NOMO-1 (cell line): ENCODE measurements at regions not wholly inside any gene's neighbourhood (a gene's known extent, or its start where the extent isn't known, plus 50 kb on each side); places are given as distances from the start of the nearest gene placed in this dataset.

Experiments used
- DNase-seq, 2 experiments: peaks; one replicate each; lab custom pipeline; 2025; ENCODE audit not compliant: unreplicated experiment in 2 of 2; lab: John Stamatoyannopoulos, UW

DNA sequence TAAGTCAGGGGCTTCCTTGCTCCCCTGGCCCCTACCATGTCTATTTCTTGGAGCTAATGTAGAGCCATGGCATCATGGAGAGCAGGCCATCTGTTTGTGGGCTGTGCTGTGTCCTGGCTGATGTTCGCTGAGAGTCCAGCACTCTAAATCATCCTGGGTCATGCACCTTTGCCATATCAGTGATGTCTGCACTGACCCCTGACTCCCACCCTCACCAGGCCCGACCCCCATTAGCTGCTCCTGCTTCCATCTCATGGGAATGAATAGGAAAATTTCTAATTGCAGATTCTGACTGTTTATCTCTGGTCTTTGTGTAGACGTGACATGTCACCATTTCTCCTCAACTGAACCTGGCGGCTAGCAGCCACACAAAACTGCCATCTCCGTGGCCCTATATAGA lies 236.9 kb downstream of the NSG2 start:
- DNase-seq, result no peak

DNA sequence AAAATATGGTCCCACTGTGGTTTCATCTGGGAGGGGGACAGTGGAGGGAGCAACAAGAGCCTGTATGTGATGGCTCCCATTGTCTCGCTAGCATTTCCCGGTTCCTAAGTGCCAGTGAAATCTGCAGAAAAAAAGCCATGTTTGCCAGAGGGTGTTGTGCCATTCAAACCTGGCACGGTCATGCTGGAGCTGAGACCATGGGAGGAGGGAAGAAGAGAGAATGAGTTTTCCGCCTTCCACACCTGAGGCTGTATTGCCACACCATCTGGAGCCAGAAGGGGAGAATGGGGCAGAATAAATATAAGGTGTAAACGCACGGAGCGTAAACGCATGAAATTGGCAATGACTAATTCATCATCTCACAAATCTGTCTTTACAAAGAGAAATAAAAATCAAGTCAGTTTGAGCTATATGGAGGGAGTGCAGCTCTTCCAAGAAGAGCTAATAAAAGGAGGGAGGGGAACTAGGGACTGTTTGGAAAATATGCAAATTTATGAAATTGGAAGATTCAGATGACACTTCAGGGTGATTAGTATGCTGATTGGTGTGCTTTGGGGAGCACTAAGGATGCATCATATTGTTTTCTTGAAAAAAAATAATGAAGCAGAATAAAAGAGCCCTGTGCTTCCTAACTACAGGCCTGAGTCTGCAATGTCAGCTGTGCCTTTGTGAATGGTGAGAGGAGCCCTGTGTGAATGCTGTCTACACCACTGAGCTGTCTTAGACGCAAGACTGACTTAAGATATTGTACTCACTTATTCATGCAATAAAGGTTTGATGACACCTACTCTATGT lies 237.9 kb downstream of the NSG2 start:
- no peak for DNase-seq

DNA sequence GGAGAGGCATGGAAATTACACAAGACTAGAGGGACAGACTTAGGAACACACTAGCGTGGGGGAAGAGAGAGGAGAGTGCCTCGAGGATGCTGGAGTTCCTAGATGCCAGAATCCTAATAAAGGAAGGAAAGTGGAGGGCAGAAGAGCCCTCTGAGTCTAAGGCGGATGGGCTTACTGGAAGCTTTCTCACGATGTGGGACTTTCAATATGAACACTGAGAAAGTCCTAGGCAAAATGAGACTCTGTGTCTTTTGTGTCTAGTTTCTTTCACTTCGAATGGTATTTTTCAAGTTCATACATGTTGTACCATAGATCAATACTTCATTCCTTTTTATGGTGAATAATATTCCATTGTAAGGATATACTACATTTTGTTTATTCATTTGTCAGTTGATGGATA lies 239.4 kb downstream of the NSG2 start:
- DNase-seq, result no peak

DNA sequence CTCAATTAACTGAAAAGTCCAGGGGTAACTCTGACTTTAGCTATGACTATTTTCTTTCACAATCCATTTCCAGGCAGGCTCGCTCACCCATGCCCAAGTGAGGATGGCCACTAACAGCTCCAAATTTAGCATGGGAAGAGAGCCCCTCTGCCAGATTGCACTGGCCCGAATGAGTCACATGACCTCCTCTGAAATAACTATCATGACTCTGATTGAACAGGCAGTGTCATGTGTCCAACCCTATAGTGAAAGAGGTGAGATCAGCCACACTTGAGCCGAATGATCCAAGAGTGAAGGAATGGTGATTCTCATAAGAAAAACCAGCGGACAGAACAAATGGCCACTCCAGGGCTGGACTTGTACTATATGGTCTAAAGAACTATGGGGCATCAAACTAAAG lies 242.3 kb downstream of the NSG2 start:
- no peak for DNase-seq

DNA sequence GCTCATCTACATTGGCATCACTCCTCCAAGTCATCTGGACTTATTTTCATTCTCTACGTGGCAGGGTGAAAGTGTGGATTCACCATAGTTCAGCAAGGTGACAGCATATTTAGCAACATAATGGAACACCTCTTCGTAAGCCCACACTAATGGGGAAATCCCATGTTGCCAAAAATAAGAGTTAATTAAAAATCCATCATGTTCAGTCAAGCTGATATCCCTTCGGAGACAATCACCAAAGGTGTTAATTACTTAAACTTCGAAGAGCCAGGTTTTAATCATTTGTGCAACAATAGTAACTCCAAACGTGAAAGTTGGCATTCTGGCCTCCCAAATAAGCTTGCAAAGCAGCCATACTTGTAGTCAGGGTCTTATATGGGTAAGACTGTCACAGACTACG lies 242.9 kb downstream of the NSG2 start:
- DNase-seq, result no peak

DNA sequence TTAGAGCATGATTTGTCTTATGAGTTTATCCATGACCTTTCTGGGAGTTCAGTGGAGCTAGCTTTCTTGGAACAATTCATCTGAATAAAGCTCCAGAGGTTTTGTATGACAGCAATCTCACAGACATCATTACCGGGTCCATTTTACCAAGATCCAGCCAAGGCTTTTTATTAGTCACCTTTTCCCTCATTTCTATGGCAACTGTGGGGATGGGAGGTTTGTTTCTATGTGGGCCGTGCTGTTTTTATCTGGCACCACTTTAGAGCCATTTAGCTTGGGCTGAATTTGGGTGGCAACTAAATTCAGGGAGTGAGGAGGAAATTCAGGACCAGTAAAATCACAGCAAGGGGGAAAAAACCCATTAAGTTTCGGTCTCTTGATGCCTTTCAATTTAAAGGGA lies 245.7 kb downstream of the NSG2 start:
- no peak for DNase-seq

DNA sequence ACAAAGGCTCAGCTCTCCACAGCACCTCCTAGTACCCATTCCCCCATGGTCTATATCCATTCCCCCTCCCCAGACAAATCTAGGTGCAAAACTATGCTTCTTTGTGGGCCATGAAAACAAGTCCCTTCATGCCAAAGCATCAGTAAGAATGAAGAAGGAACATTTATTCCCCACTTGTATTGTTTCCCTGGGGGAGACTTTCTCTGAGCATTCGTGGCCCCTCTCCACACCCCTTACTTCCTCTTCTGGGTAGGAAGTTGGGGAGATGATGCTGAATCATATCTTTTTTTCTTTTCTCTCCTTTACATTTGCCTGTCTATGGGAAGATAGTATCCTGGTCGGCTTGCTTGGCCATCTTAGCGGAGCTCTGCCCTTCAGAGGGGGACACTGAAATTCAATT lies 246.8 kb downstream of the NSG2 start:
- no peak for DNase-seq

DNA sequence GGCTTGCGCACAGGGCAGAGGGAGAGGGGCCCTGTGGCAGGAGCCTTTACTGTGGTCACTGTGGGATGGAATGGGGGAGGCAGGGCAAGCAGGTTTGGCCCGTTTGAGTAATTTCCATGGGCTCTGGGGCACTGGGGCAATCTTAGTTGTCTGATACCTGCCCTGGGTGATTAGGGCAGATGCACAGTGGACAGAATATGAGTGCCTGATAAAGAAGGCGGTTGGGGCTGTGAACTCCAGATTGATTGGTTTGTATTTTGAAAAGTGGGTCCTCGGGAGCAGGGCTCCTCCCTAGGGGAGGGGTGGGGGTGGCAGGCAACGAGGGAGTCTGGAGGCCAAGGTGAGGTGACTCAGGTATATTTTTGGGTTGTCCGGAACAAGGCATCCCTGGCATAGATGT lies 247.5 kb downstream of the NSG2 start:
- no peak for DNase-seq

DNA sequence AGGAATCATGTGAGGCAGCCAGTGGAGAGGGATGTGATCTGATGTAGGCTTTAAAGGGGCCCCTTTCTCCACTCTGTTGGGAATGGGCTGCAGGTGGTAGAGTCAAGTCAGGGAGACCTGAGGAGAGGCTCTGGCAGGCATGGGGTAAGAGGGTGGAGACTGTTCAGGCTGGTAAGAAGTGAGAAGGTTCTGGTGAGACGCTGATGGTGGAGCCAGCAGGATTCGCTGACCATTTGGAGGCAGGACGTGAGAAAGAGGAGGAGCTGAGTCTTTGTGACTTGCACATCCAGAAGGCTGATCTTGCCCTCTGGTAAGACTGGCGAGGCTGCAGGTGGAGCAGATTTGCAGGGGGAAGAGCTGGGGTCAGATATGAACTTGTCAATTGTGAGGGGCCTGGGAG lies 248.0 kb downstream of the NSG2 start:
- no peak for DNase-seq

DNA sequence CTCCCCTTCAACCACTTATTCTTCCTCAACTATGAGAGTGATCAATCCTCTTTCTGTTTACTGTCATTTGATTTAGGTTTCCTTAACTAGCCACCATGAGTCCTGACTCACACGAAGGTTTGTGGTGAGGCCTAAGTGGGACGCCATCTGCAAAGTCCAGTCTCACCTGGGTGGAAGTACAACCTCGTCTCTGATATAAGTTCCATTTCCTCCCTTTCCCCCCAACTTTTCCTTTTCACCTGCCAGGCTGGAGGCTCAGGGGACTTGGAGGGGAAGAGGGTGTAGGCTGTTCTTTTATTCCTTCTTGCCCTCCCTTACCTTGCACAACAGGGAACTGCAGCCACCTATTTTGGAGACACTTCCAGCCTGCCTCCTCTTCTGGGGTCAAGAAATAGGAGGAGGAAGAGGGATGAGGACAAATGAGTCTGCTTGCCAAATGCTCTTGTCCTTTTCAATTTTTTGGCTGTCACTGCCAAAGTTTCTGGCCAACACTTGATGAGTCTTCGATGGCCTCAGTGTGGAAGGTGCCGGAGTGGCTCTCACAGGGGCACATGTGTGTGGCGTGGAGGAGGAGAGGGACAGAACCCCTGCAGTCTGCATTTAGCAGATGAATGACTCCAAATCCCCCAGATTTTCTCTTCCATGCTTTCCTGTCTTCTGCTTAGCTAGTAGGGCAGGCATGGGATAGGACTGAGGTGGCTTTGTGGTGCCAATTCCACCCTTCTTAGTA lies 249.6 kb downstream of the NSG2 start:
- DNase-seq, result no peak

DNA sequence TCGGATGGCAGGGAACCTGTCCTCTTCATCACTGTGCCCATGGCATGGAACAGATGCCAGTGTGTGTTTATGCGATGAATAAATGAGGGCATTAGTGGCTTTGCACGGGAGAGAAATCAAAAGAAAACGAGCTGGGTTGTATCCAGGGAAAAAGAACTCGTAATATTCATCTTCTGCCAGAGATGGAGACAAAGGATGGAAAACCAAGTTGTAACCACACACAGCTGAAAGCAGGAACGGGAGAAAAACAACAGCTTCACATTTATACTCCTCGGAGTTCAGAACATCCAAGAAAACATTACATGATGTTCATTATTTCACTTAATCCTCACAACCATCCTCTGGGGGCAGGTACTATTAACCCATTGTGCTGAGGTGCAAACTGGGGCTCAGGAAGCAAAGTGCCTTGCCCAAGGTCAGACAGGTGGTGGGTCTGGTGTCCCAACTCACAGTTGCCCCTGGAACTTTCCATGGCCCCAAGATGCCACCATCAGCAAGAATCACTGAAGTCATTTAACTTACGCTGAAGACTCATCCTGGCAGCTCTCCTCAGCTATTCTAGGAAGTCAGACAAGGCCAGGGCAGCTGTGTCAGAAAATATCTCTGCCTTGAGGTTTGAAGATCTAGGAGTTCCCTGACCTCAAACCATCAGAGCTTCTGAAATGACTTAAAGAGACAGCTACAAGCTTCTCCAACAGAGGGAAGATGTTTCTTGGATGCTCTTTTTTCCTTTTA lies 250.4 kb downstream of the NSG2 start:
- DNase-seq, result no peak

DNA sequence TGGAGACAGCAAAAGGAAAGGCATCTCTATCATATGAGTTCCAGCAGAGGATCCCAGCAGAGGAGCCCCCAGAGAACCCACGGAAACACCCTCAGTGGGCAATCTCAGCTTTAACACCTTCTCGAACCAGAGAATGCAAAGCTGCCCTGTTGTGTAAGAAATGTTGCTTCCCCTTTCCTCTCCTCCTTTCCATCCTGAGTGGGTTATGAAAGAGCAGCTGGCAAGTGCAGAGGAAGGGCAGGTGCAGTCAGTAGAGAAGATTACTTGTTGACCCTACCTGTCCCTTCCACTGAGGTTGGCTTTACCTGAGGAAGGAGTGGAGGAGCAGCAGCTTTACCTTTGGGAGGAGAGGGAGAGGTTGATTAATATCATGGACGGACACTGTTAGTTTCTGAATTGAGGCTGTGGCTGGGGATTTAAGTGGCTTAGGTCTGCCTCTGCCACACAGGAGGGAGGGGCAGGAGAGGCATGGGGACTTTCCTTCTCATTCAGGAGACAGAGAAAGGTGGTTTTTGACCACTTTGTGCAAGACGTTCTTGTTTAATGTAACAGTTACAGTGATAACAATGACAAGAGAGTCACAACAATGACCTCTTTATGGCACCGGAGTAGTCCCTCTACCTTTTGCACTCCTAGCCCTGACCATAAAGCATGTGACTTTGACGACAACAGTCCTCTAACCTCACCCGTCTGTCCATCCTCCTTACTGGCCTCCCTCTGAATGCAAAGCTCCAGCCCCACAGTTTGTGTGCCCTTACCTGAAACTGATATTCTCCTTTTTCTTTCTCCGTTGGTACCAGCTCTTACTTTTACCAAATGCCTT lies 254.8 kb downstream of the NSG2 start:
- DNase-seq, result peak; percentile 2 to 29

DNA sequence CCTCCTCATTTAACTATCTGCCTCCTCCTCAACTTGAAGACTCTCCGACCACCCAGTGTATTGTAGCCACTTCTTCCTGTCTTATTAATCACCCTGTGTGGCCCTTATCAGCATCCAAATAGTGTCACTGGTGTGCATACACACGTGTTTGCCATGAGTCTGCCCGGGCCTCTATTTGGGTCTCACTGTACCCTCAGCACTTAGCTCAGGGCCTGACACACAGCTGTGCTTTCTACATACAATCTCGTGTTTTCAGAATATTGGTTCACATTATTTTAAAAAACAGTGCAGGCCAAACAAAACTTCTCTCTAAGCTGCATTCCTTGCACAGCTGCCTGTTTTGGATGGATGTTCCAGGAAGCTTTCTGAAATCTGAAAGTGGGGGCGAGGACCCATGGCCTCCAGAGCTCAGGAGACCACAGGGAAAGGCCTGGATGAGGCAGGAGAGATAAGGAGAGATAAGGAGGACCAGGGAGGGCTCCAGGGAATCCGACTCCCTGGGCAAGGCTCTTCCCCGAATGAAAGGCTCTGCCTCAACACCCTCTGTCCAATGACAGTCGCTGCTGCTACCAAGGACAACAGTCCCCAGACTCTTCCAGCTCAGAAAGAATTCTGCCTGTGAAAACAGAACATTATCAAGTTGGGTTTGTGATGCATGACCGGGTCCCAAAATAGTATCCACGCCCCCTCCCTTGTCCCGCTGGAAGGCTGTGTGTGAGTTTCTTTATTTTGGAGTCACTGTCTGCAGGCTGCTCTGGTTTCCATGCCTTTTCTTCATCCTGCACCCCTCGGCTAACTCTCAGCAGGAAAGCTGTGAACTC lies 255.6 kb downstream of the NSG2 start:
- no peak for DNase-seq

DNA sequence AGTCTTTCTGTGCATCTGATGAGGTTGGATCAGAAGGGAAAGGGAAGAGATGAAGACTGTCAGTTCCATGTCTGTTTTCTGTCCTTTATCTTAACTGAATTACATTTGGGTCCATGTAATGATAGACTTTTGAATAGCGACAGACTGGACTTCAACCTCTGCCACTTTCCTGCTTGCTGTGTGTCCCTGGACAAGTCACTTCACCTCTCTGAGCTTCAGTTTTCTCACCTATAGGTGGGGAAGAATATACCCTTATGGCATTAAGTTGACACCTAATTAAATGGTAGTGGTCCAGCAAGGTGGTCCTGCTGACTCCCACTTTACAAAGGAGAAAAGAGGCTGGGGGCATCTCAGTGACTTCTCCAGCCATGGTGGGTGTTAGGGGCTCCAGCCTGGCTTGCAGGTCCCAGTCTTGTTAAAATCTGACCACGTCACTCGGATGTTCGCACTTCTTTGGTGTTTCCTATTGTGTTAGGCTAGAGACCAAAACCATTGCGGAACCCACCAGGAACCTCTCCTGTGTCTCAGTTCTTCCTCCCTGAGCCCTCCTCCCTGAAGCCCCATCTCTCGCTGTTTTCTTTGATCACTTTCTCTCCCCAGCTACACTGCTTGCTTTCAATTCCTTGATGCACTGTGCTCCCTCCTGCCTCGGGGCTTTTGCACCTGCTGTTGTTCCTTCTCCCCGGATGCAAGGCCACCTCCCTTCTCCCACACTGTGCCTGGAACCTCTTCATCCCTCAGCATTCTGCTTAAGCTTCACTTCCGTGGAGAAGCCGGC lies 256.5 kb downstream of the NSG2 start:
- no peak for DNase-seq

DNA sequence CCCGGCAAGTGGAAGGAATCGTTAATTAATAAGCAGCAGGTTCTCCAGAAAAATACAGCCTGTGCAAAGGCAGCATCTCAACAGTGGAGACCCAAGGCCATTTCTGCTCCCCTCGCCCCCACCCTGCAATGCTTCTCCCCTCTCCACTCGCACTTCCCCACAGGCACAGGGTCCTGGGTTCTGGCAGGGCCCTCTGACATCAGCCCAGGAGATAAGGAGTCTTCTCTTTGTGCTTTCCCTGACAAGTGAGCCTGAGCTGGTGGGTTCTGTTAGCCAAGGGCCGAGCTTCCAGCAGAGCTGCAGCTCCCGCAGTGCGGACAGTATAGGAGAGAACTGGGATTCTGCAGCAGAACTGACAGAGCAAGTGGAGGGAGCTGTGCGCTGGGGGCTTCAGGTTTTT lies 257.5 kb downstream of the NSG2 start:
- DNase-seq, result no peak

DNA sequence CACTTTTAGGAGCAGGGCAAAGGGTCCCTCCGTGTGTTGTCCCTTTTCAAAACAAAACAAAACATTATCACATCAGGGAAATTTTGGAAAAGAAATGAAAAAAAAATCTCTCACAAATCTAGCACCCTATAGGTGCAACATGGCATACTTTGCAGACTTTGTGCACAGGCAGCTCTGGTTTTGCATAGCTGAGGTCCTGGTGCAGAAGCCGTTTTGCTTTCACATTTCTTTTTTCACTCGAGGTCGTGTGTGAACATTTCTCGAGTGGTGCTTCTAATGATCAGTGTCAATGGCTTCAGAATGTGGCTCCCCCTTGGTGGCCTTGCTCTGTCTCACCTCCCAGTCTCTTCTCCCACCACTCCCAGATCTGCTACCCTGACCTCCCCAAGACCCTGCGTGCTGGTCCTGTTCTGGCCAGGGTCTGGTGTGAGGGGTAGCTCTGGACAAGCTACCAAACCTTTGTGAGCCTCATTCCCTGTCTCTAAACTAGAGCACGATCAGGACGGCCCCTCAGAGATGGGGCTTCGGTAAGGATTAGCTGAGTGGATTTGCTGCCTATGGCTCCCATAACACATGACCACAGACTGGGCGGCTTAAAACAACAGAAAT lies 258.0 kb downstream of the NSG2 start:
- no peak for DNase-seq

DNA sequence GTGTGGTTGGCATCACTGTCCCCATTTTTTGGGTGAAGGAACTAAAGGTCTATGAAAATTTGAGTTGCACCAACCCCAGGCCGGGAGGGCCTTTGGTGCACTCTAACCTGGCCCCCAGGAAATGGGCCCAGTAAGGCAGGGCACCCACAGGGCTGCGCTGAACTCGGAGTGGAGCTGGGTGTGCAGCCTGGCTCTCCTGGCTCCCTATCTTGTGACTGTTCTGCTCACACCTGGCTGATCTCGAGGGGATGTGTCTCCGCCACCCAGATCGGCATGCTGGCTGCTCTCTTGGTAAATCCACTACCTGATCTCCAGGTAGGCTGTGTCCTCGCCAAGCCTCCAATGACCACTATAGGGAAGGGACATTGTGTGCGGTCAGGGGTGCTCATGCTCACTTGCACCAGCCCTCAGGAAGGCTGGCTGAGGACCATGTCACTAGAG lies 259.8 kb downstream of the NSG2 start:
- no peak for DNase-seq

DNA sequence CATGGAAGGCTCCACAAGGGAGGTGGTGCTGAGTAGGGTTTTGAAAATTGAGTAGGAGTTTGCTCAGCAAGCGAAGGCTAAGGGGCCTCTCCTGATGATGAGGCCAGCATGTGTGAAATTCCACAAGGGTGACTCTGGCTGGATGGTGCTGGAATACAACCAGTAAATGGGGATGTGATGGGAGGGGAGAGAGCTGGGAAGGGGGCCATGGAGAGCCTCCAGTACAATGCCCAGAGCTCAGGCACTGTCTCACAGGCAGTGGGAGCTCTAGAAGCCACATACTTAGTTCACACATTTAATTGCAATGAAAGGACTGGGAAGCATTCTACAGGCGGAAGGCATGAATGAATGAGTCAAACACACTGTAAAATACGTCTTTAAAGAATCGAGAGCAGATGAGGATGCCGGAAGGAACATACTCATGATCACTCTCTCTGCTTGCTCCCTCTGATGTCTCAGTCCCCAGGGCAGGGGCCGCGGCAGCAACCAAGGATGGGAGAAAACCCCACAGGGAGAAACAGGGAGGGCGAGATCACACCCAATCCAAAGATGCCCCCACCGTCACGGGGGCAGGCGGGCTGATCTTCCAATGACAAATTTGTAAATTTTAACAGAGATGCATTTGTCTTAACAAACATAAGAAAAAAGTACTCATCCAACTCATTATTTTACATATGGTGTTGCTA lies 261.0 kb downstream of the NSG2 start:
- no peak for DNase-seq
